Endothelial cell of umbilical vein (primary cell): ENCODE measurements at regions not wholly inside any gene's neighbourhood (a gene's known extent, or its start where the extent isn't known, plus 50 kb on each side); places are given as distances from the start of the nearest gene placed in this dataset.

Experiments used
- BruUV-seq: library from RNA; stranded (reverse); fragments of 400-500 nt; replicated peaks from 2 replicates; lab custom pipeline; 2021; lab: Mats Ljungman, UMichigan
- CTCF ChIA-PET: fragments of 300-600, 350-600 bp; sonication (Branson Sonifier 250); formaldehyde crosslinking; loops from one replicate; lab custom pipeline; 2021; ENCODE audit warnings: antibody characterized with exemption, inconsistent platforms; lab: Charles Lee
- POLR2A ChIA-PET: fragments of 300-600, 350-600 bp; sonication (Branson Sonifier 250); formaldehyde crosslinking; loops from one replicate; lab custom pipeline; 2021; ENCODE audit warnings: antibody characterized with exemption, inconsistent platforms; lab: Charles Lee
- DNase-seq: peaks from one replicate; pipeline ENCODE4 v3.0.0-alpha.2; 2011; ENCODE audit warnings: low read depth, low spot score
- FAIRE-seq: peaks from 2 replicates; lab custom pipeline; 2011; peaks lifted over from hg19 to GRCh38; lab: Jason Lieb, UNC
- H2AFZ ChIP-seq: 2 replicates; pipeline ENCODE4 v1.6.0; 2012; ENCODE audit warnings: low read depth, low read length, control low read depth, inconsistent platforms
- H3K27ac ChIP-seq: 2 replicates; pipeline ENCODE4 v1.5.1; 2011; ENCODE audit warnings: low read depth, mild to moderate bottlenecking, control low read depth, low read length, moderate library complexity; ENCODE audit not compliant: insufficient read depth
- H3K27me3 ChIP-seq, 2 experiments: 2 replicates each; pipeline versions ENCODE4 v1.6.0 to v1.6.1; 2011; ENCODE audit warnings: low read length in 2 of 2, mixed read lengths in 1 of 2; ENCODE audit not compliant: control insufficient read depth in 2 of 2, insufficient read depth in 2 of 2
- H3K36me3 ChIP-seq, 2 experiments: 2 replicates in 1 of 2; 3 replicates in 1 of 2; pipeline ENCODE4 v1.5.1; 2011; ENCODE audit warnings: low read length in 2 of 2, mild to moderate bottlenecking in 1 of 2, moderate library complexity in 1 of 2; ENCODE audit not compliant: control insufficient read depth in 2 of 2, insufficient read depth in 2 of 2; ENCODE audit errors: extremely low read depth in 1 of 2
- H3K4me1 ChIP-seq: 3 replicates; pipeline ENCODE4 v1.5.1; 2011; ENCODE audit warnings: mild to moderate bottlenecking, low read length; ENCODE audit not compliant: control insufficient read depth, insufficient read depth; ENCODE audit errors: extremely low read depth
- H3K4me2 ChIP-seq: 2 replicates; pipeline ENCODE4 v1.6.1; 2011; ENCODE audit warnings: low read length, control low read depth, mixed read lengths; ENCODE audit not compliant: insufficient read depth
- H3K4me3 ChIP-seq, 3 experiments: fragments of 200-600 bp in 1 of 3; sonication (generic), shearing (Covaris generic) in 1 of 3; replicated peaks in 1 of 3; 2 replicates each; pipeline ENCODE4 v1.5.1; 2011 to 2016; ENCODE audit warnings: control low read depth in 3 of 3, low read length in 3 of 3, mild to moderate bottlenecking in 2 of 3, inconsistent platforms in 1 of 3, low read depth in 1 of 3, moderate library complexity in 1 of 3; ENCODE audit not compliant: insufficient read depth in 1 of 3
- H3K79me2 ChIP-seq: 2 replicates; pipeline ENCODE4 v1.6.0; 2012; ENCODE audit warnings: low read length, inconsistent platforms; ENCODE audit not compliant: control insufficient read depth, insufficient read depth
- H3K9ac ChIP-seq: replicated peaks from 2 replicates; pipeline ENCODE3; 2011; ENCODE audit warnings: low read length, control low read depth; ENCODE audit not compliant: insufficient read depth; ENCODE audit errors: extremely low read depth
- H3K9me1 ChIP-seq: replicated peaks from 3 replicates; pipeline ENCODE4 v1.6.0; 2011; ENCODE audit warnings: mild to moderate bottlenecking, low read length; ENCODE audit not compliant: control insufficient read depth, insufficient read depth; ENCODE audit errors: extremely low read depth
- H3K9me3 ChIP-seq: replicated peaks from 2 replicates; pipeline ENCODE4 v1.5.1; 2012; ENCODE audit warnings: low read length, inconsistent platforms; ENCODE audit not compliant: control insufficient read depth, insufficient read depth
- H4K20me1 ChIP-seq: replicated peaks from 2 replicates; pipeline ENCODE3; 2011; ENCODE audit warnings: mild to moderate bottlenecking, low read length; ENCODE audit not compliant: control insufficient read depth, insufficient read depth; ENCODE audit errors: extremely low read depth
- FOS ChIP-seq: IDR thresholded peaks from 2 replicates; pipeline ENCODE4 v1.6.1; 2011; ENCODE audit warnings: mild to moderate bottlenecking, low read length, moderate library complexity, borderline replicate concordance; ENCODE audit not compliant: insufficient read depth
- GATA2 ChIP-seq: IDR thresholded peaks from 2 replicates; pipeline ENCODE4 v1.7.0; 2011; ENCODE audit warnings: low read depth, mild to moderate bottlenecking, moderate library complexity, mixed read lengths, low read length; ENCODE audit not compliant: insufficient read length, insufficient read depth
- MYC ChIP-seq: IDR thresholded peaks from one replicate; pipeline ENCODE4 v1.6.1; 2011; ENCODE audit warnings: mild to moderate bottlenecking, low read depth, low read length
- POLR2A ChIP-seq: IDR thresholded peaks from 2 replicates; pipeline ENCODE4 v1.6.1; 2012; ENCODE audit warnings: low read depth, mild to moderate bottlenecking, control low read depth, low read length
- POLR2AphosphoS5 ChIP-seq: IDR thresholded peaks from 2 replicates; pipeline ENCODE4 v1.6.1; 2012; ENCODE audit warnings: low read depth, mild to moderate bottlenecking, control low read depth, low read length, moderate library complexity; ENCODE audit not compliant: insufficient read depth
- dilution Hi-C: fragments of 300-500 bp; cut with MboI; formaldehyde crosslinking; loops from one replicate; pipeline ENCODE4 v1.15.0; 2019; ENCODE audit warnings: low sequenced_read_pairs; ENCODE audit not compliant: extremely low pct_ligation_motif_present
- intact Hi-C: fragments of 100-400 bp; cut with micrococcal nuclease; formaldehyde crosslinking; loops from one replicate; pipeline ENCODE4 v1.10.0; 2022
- TF ChIP-seq, protein P1 (sequence below), 2 donors: IDR thresholded peaks; 1 replicate in 1 of 2; 2 replicates in 1 of 2; pipeline ENCODE4 v1.5.1; 2011; ENCODE audit warnings: low read length in 2 of 2, mild to moderate bottlenecking in 2 of 2, moderate library complexity in 2 of 2, control low read depth in 1 of 2, inconsistent platforms in 1 of 2, low read depth in 1 of 2; ENCODE audit not compliant: insufficient read depth in 1 of 2; ENCODE audit errors: extremely low read depth in 1 of 2

- Histone ChIP-seq H3K27ac (no peak overlapping the region), H3K27me3 (no peaks in the 10 kb centered on the region), H3K9ac (no peak overlapping the region), H3K4me1 (no peaks in the 10 kb centered on the region), H3K4me3 (no peak overlapping the region), H3K79me2 (no peaks in the 10 kb centered on the region), H3K36me3 (no peaks in the 10 kb centered on the region), H3K9me3 (peaks cover 5% of the 10 kb centered on the region), H2AFZ (no peak overlapping the region), H3K9me1 (no peaks in the 10 kb centered on the region), H4K20me1 (no peaks in the 10 kb centered on the region), H3K4me2 (no peak overlapping the region)
- ChIA-PET POLR2A (no interaction called here), CTCF (no interaction called here)
- intact Hi-C loops (no loop called here), dilution Hi-C loops (no loop called here)
- no peak for TF ChIP-seq FOS
- no peak for DNase-seq
- no peak for FAIRE-seq
- BruUV-seq = no TSS peak
Observed at GRCh38 chr22:49292909-49293308, 534.8 kb downstream of the BRD1 start.

GRCh38 chr22:49291781-49292180, 535.9 kb downstream of the BRD1 start:
- Histone ChIP-seq H3K27ac (no peak overlapping the region), H3K27me3 (no peaks in the 10 kb centered on the region), H3K9me3 (peaks cover 5% of the 10 kb centered on the region), H2AFZ (no peak overlapping the region), H3K9ac (no peak overlapping the region), H3K4me3 (no peak overlapping the region), H3K4me1 (no peaks in the 10 kb centered on the region), H4K20me1 (no peaks in the 10 kb centered on the region), H3K36me3 (no peaks in the 10 kb centered on the region), H3K4me2 (no peak overlapping the region), H3K9me1 (no peaks in the 10 kb centered on the region), H3K79me2 (no peaks in the 10 kb centered on the region)
- TF ChIP-seq POLR2A = no peak
- no peak for TF ChIP-seq GATA2
- no peak for TF ChIP-seq FOS
- TF ChIP-seq, protein P1, sequence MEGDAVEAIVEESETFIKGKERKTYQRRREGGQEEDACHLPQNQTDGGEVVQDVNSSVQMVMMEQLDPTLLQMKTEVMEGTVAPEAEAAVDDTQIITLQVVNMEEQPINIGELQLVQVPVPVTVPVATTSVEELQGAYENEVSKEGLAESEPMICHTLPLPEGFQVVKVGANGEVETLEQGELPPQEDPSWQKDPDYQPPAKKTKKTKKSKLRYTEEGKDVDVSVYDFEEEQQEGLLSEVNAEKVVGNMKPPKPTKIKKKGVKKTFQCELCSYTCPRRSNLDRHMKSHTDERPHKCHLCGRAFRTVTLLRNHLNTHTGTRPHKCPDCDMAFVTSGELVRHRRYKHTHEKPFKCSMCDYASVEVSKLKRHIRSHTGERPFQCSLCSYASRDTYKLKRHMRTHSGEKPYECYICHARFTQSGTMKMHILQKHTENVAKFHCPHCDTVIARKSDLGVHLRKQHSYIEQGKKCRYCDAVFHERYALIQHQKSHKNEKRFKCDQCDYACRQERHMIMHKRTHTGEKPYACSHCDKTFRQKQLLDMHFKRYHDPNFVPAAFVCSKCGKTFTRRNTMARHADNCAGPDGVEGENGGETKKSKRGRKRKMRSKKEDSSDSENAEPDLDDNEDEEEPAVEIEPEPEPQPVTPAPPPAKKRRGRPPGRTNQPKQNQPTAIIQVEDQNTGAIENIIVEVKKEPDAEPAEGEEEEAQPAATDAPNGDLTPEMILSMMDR (IDR thresholded peaks at IDR 0.05; ENCODE audit: extremely low read depth in 1 of 2, insufficient read depth in 1 of 2, low read depth in 1 of 2, low read length in 2 of 2) = no peak
- TF ChIP-seq POLR2AphosphoS5 = no peak
- no peak for TF ChIP-seq MYC
- dilution Hi-C loops (no loop called here), intact Hi-C loops (no loop called here)
- FAIRE-seq = no peak
- no TSS peak for BruUV-seq
- ChIA-PET POLR2A (no interaction called here), CTCF (no interaction called here)
- DNase-seq = no peak
